GM12873 (cell line): ENCODE measurements at regions not wholly inside any gene's neighbourhood (a gene's known extent, or its start where the extent isn't known, plus 50 kb on each side); places are given as distances from the start of the nearest gene placed in this dataset.

Experiments
- CTCF ChIP-seq: IDR thresholded peaks from 2 replicates; pipeline ENCODE4 v1.5.1; 2012; ENCODE audit warnings: low read depth, mild to moderate bottlenecking, moderate library complexity, low read length, control low read depth; ENCODE audit not compliant: insufficient read depth; ENCODE audit errors: missing control alignments

GRCh38 chr6:81838031-81838430, 85.5 kb upstream of the TENT5A start:
- TF ChIP-seq CTCF: no peak

- no peak for TF ChIP-seq CTCF
Observed at GRCh38 chr6:81834141-81834681, 81.7 kb upstream of the TENT5A start.

- no peak for TF ChIP-seq CTCF
Observed at GRCh38 chr6:81832304-81832703, 79.8 kb upstream of the TENT5A start.

GRCh38 chr6:81831274-81831673, 78.8 kb upstream of the TENT5A start:
- TF ChIP-seq CTCF: no peak

- no peak for TF ChIP-seq CTCF
Observed at GRCh38 chr6:81826784-81827183, 74.3 kb upstream of the TENT5A start.

GRCh38 chr6:81822568-81822967, 70.1 kb upstream of the TENT5A start:
- no peak for TF ChIP-seq CTCF

GRCh38 chr6:81821449-81821848, 69.0 kb upstream of the TENT5A start:
- no peak for TF ChIP-seq CTCF

GRCh38 chr6:81820980-81821379, 68.5 kb upstream of the TENT5A start:
- no peak for TF ChIP-seq CTCF
